ENCODE measurements at regions not wholly inside any gene's neighbourhood (a gene's known extent, or its start where the extent isn't known, plus 50 kb on each side); places are given as distances from the start of the nearest gene placed in this dataset.
"Not testable (repeated sequence)": the region's sequence is repeated elsewhere in the genome, so short reads cannot be mapped to it uniquely, and the experiment has no call there.

DNA sequence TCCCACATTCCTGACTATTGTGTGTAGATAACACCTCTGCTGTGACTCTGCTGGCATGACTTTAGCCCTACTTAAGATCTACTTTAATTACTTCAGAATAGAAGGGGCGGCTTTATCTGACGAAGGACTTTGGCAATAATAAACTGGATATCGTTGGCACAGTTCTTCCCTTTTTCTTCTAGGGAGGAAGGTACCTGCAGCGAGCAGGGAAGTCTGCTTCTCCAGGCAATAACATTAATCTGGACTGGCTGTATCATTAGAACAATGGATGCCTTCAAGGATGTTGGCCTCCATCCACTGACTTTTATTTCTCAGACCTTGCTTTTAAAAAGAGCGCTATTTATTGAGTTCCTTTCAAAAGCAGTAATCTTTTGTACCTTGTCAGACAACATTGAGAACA is 172.6 kb upstream of the THSD7A start:
- Histone ChIP-seq H3K9me3 (ENCODE audit: control insufficient read depth, insufficient read depth, low read length) (no peaks in the 10 kb centered on the region), H3K9ac (ENCODE audit: low read depth, low read length) (no peak overlapping the region), H3K4me3 (ENCODE audit: low read depth, low read length) (no peak overlapping the region), H3K4me1 (ENCODE audit: control insufficient read depth, insufficient read depth, low read length) (no peaks in the 10 kb centered on the region), H3K36me3 (ENCODE audit: control insufficient read depth, insufficient read depth, low read length) (no peaks in the 10 kb centered on the region), H3K27me3 (ENCODE audit: control insufficient read depth, insufficient read depth, low read length) (no peaks in the 10 kb centered on the region)

DNA sequence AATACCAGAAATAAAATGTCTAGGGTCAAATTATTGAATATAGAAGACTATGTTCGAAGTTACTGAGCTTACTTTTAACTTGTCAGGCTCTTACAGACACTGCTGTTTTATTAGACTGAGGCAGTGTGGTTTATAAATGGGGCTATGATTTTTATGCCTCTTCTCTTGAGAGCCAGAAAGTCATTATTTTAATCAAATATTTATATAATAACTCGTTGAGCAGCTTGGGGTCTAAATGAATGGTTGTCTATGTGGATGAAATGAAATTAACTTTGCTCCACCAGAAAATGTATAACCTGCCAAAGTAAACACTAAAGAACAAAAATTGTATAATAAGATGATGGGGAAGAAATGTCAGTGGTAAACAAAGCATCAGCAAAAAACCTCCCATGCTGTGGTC is 175.6 kb upstream of the THSD7A start:
- Histone ChIP-seq H3K9me3 (ENCODE audit: control insufficient read depth, insufficient read depth, low read length) (no peaks in the 10 kb centered on the region), H3K9ac (ENCODE audit: low read depth, low read length) (no peak overlapping the region), H3K4me3 (ENCODE audit: low read depth, low read length) (no peak overlapping the region), H3K27me3 (ENCODE audit: control insufficient read depth, insufficient read depth, low read length) (no peaks in the 10 kb centered on the region), H3K4me1 (ENCODE audit: control insufficient read depth, insufficient read depth, low read length) (no peaks in the 10 kb centered on the region), H3K36me3 (ENCODE audit: control insufficient read depth, insufficient read depth, low read length) (no peaks in the 10 kb centered on the region)

- Histone ChIP-seq H3K9me3 (ENCODE audit: control insufficient read depth, insufficient read depth, low read length) (no peaks in the 10 kb centered on the region), H3K36me3 (ENCODE audit: control insufficient read depth, insufficient read depth, low read length) (no peaks in the 10 kb centered on the region), H3K4me1 (ENCODE audit: control insufficient read depth, insufficient read depth, low read length) (no peaks in the 10 kb centered on the region), H3K4me3 (ENCODE audit: low read depth, low read length) (no peak overlapping the region), H3K27me3 (ENCODE audit: control insufficient read depth, insufficient read depth, low read length) (no peaks in the 10 kb centered on the region), H3K9ac (ENCODE audit: low read depth, low read length) (no peak overlapping the region)
Measured at GRCh38 chr7:12013983-12014382, 182.0 kb upstream of the THSD7A start.

GRCh38 chr7:12016439-12016838 is 184.4 kb upstream of the THSD7A start:
- no peaks in the 10 kb centered on the region for H3K27me3 ChIP-seq (ENCODE audit: control insufficient read depth, insufficient read depth, low read length)
- no peak overlapping the region for H3K4me3 ChIP-seq (ENCODE audit: low read depth, low read length)
- H3K9me3 ChIP-seq (ENCODE audit: control insufficient read depth, insufficient read depth, low read length) = no peaks in the 10 kb centered on the region
- H3K9ac ChIP-seq (ENCODE audit: low read depth, low read length) = no peak overlapping the region
- no peaks in the 10 kb centered on the region for H3K36me3 ChIP-seq (ENCODE audit: control insufficient read depth, insufficient read depth, low read length)
- no peaks in the 10 kb centered on the region for H3K4me1 ChIP-seq (ENCODE audit: control insufficient read depth, insufficient read depth, low read length)

DNA sequence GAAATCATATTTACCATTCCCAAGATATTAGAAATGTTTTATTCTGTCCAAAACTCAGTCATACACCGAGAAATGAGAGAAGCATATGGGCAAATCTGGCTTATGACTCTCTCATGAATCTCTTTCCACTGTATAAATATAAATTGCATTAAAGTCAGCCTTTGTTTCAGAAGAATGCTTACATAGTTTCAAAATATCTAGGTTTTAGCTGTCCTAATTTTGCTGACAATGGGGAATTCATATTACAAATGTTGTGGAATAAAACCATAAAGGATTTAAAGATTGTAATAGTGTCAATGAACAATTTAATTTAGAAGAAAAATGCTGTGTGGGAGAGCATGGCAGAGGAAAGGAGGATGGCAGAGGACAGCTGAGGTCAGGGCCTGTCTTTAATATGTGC is 185.0 kb upstream of the THSD7A start:
- Histone ChIP-seq H3K27me3 (ENCODE audit: control insufficient read depth, insufficient read depth, low read length) (no peaks in the 10 kb centered on the region), H3K36me3 (ENCODE audit: control insufficient read depth, insufficient read depth, low read length) (no peaks in the 10 kb centered on the region), H3K4me1 (ENCODE audit: control insufficient read depth, insufficient read depth, low read length) (no peaks in the 10 kb centered on the region), H3K9me3 (ENCODE audit: control insufficient read depth, insufficient read depth, low read length) (no peaks in the 10 kb centered on the region), H3K4me3 (ENCODE audit: low read depth, low read length) (no peak overlapping the region), H3K9ac (ENCODE audit: low read depth, low read length) (no peak overlapping the region)

- H3K36me3 ChIP-seq (ENCODE audit: control insufficient read depth, insufficient read depth, low read length); H3K4me3 ChIP-seq (ENCODE audit: low read depth, low read length); H3K4me1 ChIP-seq (ENCODE audit: control insufficient read depth, insufficient read depth, low read length); H3K9me3 ChIP-seq (ENCODE audit: control insufficient read depth, insufficient read depth, low read length); H3K27me3 ChIP-seq (ENCODE audit: control insufficient read depth, insufficient read depth, low read length); H3K9ac ChIP-seq (ENCODE audit: low read depth, low read length): not testable (repeated sequence)
Measured at GRCh38 chr7:12022011-12022410, 189.1 kb upstream of the TMEM106B start.

DNA sequence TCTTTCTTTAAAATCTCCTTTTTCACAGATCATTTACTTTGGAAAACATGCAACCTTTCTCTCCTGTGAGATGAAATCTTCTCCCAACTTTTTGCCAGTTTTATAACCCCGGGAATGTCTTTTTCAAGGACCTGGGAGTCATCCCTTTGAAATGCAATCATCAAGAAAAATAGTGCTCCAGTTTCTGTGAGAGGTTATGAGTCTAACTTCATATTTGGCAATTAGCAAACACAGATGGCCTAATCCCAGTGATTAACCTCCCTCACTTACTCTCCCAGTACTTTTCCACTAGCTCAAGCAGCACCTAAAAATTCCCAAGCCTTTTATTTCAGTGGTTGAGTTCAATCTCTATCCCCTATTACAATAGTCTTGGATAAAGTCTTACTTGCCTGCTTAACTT is 185.8 kb upstream of the TMEM106B start:
- Histone ChIP-seq H3K27me3 (ENCODE audit: control insufficient read depth, insufficient read depth, low read length) (no peaks in the 10 kb centered on the region), H3K4me3 (ENCODE audit: low read depth, low read length) (no peak overlapping the region), H3K36me3 (ENCODE audit: control insufficient read depth, insufficient read depth, low read length) (no peaks in the 10 kb centered on the region), H3K9ac (ENCODE audit: low read depth, low read length) (no peak overlapping the region), H3K4me1 (ENCODE audit: control insufficient read depth, insufficient read depth, low read length) (peaks cover 1% of the 10 kb centered on the region), H3K9me3 (ENCODE audit: control insufficient read depth, insufficient read depth, low read length) (no peaks in the 10 kb centered on the region)

DNA sequence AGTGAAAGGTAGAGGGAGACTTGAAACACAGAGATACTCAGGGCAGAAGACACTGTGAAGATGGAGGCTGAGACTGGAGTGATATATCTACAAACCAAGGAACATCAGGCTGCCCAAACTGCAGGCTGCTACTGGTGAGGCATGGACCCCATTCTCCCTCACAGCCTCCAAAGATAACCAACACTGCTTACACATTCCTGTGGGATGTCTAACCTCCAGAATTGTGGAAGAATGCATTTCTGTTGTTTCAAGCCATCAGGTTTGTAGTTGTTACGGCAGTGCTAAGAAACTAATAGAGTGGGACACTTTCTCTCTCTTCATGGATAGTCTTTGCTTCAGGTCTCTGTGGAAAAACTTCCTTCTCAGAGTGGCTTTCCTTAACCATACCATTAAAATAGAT is 182.6 kb upstream of the TMEM106B start:
- H3K27me3 ChIP-seq (ENCODE audit: control insufficient read depth, insufficient read depth, low read length) = no peaks in the 10 kb centered on the region
- no peaks in the 10 kb centered on the region for H3K9me3 ChIP-seq (ENCODE audit: control insufficient read depth, insufficient read depth, low read length)
- no peak overlapping the region for H3K4me3 ChIP-seq (ENCODE audit: low read depth, low read length)
- peaks cover 3% of the 10 kb centered on the region for H3K4me1 ChIP-seq (ENCODE audit: control insufficient read depth, insufficient read depth, low read length)
- H3K9ac ChIP-seq (ENCODE audit: low read depth, low read length) = no peak overlapping the region
- H3K36me3 ChIP-seq (ENCODE audit: control insufficient read depth, insufficient read depth, low read length) = no peaks in the 10 kb centered on the region

DNA sequence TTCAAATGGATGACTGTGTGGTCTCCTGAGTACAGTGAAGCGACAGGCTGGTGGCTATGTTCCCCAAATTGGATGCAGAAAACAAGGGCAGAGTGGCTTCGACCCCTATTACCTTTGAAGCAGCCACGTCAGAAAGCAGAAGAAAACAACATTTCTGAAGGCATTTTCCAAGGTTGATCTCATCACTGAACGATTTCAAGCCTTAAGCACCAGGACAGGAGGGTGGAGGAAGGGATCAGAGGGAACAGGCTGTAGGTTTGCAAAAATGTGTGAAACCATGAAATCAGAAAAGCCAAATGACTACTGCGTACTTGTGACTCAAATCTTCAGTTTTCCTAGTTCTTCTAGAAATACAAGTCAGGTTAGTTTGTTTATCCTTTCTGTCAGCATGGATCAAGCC is 181.0 kb upstream of the TMEM106B start:
- Histone ChIP-seq H3K4me1 (ENCODE audit: control insufficient read depth, insufficient read depth, low read length) (peaks cover 3% of the 10 kb centered on the region), H3K36me3 (ENCODE audit: control insufficient read depth, insufficient read depth, low read length) (no peaks in the 10 kb centered on the region), H3K9me3 (ENCODE audit: control insufficient read depth, insufficient read depth, low read length) (no peaks in the 10 kb centered on the region), H3K27me3 (ENCODE audit: control insufficient read depth, insufficient read depth, low read length) (no peaks in the 10 kb centered on the region), H3K9ac (ENCODE audit: low read depth, low read length) (no peak overlapping the region), H3K4me3 (ENCODE audit: low read depth, low read length) (no peak overlapping the region)

GRCh38 chr7:12031186-12031585 is 179.9 kb upstream of the TMEM106B start:
- Histone ChIP-seq H3K9ac (ENCODE audit: low read depth, low read length) (no peak overlapping the region), H3K9me3 (ENCODE audit: control insufficient read depth, insufficient read depth, low read length) (no peaks in the 10 kb centered on the region), H3K4me1 (ENCODE audit: control insufficient read depth, insufficient read depth, low read length) (peaks cover 3% of the 10 kb centered on the region), H3K27me3 (ENCODE audit: control insufficient read depth, insufficient read depth, low read length) (no peaks in the 10 kb centered on the region), H3K36me3 (ENCODE audit: control insufficient read depth, insufficient read depth, low read length) (no peaks in the 10 kb centered on the region), H3K4me3 (ENCODE audit: low read depth, low read length) (no peak overlapping the region)

- Histone ChIP-seq H3K27me3 (ENCODE audit: control insufficient read depth, insufficient read depth, low read length) (no peaks in the 10 kb centered on the region), H3K9ac (ENCODE audit: low read depth, low read length) (no peak overlapping the region), H3K4me3 (ENCODE audit: low read depth, low read length) (no peak overlapping the region), H3K4me1 (ENCODE audit: control insufficient read depth, insufficient read depth, low read length) (peaks cover 3% of the 10 kb centered on the region), H3K9me3 (ENCODE audit: control insufficient read depth, insufficient read depth, low read length) (no peaks in the 10 kb centered on the region), H3K36me3 (ENCODE audit: control insufficient read depth, insufficient read depth, low read length) (no peaks in the 10 kb centered on the region)
Measured at GRCh38 chr7:12031638-12032037, 179.5 kb upstream of the TMEM106B start.

DNA sequence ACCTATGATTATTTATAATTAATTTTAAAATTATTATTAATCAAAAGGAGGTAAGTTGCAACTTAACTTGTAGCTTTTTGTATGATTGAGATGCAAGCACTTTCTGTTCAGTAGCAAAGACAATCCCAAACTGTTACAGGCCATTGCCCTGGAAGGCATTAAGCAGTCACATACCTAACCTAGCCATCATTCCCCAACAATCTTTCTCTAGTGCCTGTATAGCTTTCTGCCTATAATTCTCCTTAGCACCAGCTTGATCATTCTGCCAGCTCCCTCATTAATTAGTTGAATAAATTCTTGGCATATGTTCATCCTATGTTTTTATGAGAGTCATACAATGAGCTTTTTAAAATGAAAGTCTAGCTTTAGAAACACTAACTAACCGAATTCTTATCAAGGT is 178.9 kb upstream of the TMEM106B start:
- Histone ChIP-seq H3K9ac (ENCODE audit: low read depth, low read length) (no peak overlapping the region), H3K27me3 (ENCODE audit: control insufficient read depth, insufficient read depth, low read length) (no peaks in the 10 kb centered on the region), H3K36me3 (ENCODE audit: control insufficient read depth, insufficient read depth, low read length) (no peaks in the 10 kb centered on the region), H3K4me3 (ENCODE audit: low read depth, low read length) (no peak overlapping the region), H3K4me1 (ENCODE audit: control insufficient read depth, insufficient read depth, low read length) (peaks cover 3% of the 10 kb centered on the region), H3K9me3 (ENCODE audit: control insufficient read depth, insufficient read depth, low read length) (no peaks in the 10 kb centered on the region)

GRCh38 chr7:12043457-12043856 is 167.6 kb upstream of the TMEM106B start:
- not testable (repeated sequence) for H3K27me3 ChIP-seq (ENCODE audit: control insufficient read depth, insufficient read depth, low read length); H3K4me1 ChIP-seq (ENCODE audit: control insufficient read depth, insufficient read depth, low read length); H3K9ac ChIP-seq (ENCODE audit: low read depth, low read length); H3K9me3 ChIP-seq (ENCODE audit: control insufficient read depth, insufficient read depth, low read length); H3K36me3 ChIP-seq (ENCODE audit: control insufficient read depth, insufficient read depth, low read length); H3K4me3 ChIP-seq (ENCODE audit: low read depth, low read length)

Measured in iPS-15b (cell line).